ENCODE measurements at regions not wholly inside any gene's neighbourhood (a gene's known extent, or its start where the extent isn't known, plus 50 kb on each side); places are given as distances from the start of the nearest gene placed in this dataset.
"Not testable (repeated sequence)": the region's sequence is repeated elsewhere in the genome, so short reads cannot be mapped to it uniquely, and the experiment has no call there.

DNA sequence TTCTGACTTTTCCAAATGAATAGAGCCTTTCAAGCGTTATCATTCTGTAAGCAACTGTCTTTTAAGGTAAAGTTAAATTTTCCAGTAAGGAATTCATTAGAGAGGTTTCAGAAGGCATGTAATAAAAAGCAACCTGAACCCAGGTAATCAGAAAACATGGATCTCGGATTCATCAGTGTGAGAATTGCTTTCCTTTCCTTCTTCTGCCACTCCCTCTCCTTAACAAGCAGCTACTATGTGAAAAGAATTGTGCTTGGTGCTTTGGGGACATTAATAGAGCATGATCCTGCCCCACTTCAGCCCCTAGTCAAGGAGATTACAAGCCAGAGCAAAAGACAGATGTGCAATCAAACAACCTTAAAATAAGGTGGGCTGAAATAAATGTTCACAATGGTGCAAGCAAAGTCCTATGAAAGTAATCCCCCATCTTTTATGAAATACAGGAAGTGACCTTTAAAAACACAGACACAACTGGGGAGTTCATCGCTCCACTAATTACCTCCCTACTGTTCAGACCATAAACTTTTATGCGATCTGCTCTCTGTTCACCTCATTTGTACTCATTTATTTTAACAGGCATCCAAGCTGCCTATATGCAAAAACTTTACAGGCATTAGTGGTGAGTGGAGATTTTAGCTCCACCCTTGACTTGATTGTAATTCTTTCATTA is 122.9 kb upstream of the RASGEF1B start:
- no peaks in the 10 kb centered on the region for H3K27me3 ChIP-seq
- intact Hi-C loops (cut with DNase I), result no loop called here
- no peaks in the 10 kb centered on the region for H3K9me3 ChIP-seq
- no peak for DNase-seq
- no peak overlapping the region for H3K4me3 ChIP-seq
- no peak for ATAC-seq
- no peaks in the 10 kb centered on the region for H3K36me3 ChIP-seq
- H3K4me1 ChIP-seq, result no peaks in the 10 kb centered on the region
- TF ChIP-seq, protein P1, sequence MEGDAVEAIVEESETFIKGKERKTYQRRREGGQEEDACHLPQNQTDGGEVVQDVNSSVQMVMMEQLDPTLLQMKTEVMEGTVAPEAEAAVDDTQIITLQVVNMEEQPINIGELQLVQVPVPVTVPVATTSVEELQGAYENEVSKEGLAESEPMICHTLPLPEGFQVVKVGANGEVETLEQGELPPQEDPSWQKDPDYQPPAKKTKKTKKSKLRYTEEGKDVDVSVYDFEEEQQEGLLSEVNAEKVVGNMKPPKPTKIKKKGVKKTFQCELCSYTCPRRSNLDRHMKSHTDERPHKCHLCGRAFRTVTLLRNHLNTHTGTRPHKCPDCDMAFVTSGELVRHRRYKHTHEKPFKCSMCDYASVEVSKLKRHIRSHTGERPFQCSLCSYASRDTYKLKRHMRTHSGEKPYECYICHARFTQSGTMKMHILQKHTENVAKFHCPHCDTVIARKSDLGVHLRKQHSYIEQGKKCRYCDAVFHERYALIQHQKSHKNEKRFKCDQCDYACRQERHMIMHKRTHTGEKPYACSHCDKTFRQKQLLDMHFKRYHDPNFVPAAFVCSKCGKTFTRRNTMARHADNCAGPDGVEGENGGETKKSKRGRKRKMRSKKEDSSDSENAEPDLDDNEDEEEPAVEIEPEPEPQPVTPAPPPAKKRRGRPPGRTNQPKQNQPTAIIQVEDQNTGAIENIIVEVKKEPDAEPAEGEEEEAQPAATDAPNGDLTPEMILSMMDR (IDR thresholded peaks at IDR 0.05), result no peak
- H3K27ac ChIP-seq, result no peak overlapping the region

DNA sequence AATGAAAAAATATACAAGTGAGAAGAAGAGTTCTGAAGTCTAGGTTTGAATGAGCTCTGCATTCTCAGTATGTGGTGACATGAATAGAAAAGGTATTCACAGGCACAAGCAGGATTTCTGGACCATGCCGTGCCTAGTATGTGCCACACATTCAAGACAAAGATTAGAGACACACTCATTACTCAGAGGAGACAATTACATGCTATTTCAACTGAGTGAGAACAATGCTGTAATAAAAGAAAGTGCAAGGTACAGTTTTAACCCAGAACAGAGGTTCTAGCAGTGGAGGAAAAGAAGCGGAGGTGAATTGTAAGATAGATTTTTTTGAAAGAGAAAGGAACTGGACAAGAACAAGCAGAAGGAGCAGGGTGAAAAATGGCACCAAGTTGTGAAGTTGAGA is 121.0 kb upstream of the RASGEF1B start:
- TF ChIP-seq, protein P1 (IDR thresholded peaks at IDR 0.05), result no peak
- no peaks in the 10 kb centered on the region for H3K27me3 ChIP-seq
- DNase-seq, result no peak
- no peaks in the 10 kb centered on the region for H3K36me3 ChIP-seq
- H3K27ac ChIP-seq, result no peak overlapping the region
- no peaks in the 10 kb centered on the region for H3K9me3 ChIP-seq
- no peaks in the 10 kb centered on the region for H3K4me1 ChIP-seq
- no peak overlapping the region for H3K4me3 ChIP-seq
- intact Hi-C loops (cut with DNase I), result no loop called here
- no peak for ATAC-seq

DNA sequence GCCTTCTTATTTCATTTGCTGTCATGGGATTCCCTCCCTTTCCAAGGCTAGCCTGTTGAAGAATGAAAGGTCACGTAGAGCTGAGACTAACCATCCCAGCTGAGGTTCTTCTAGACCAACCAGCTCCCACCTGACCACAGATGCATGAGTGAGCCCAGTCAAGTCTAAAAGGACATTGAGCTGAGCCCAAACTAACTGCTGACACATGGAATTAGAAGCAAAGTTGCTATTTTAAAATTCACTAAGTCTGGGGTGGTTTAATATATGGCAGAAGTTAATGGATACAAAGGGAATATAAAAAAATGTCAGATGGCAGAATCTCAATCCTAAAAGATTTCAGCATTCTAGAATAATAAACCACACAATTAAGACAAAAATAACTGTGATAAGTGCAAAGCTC is 118.9 kb upstream of the RASGEF1B start:
- DNase-seq (no peak), ATAC-seq (no peak)
- Histone ChIP-seq H3K9me3 (no peaks in the 10 kb centered on the region), H3K4me1 (no peaks in the 10 kb centered on the region), H3K36me3 (no peaks in the 10 kb centered on the region), H3K27me3 (no peaks in the 10 kb centered on the region), H3K27ac (no peak overlapping the region), H3K4me3 (no peak overlapping the region)
- TF ChIP-seq, protein P1 (IDR thresholded peaks at IDR 0.05), result no peak
- intact Hi-C loops (cut with DNase I), result no loop called here

- TF ChIP-seq, protein P1 (IDR thresholded peaks at IDR 0.05), result no peak
- no peak for DNase-seq
- ATAC-seq, result no peak
Measured at GRCh38 chr4:81589262-81589661, 117.6 kb upstream of the RASGEF1B start.

GRCh38 chr4:81586706-81587105 is 115.0 kb upstream of the RASGEF1B start:
- Histone ChIP-seq H3K4me3 (no peak overlapping the region), H3K9me3 (no peaks in the 10 kb centered on the region), H3K27ac (no peak overlapping the region), H3K36me3 (no peaks in the 10 kb centered on the region), H3K4me1 (no peaks in the 10 kb centered on the region), H3K27me3 (no peaks in the 10 kb centered on the region)
- intact Hi-C loops (cut with DNase I), result no loop called here
- ATAC-seq, result no peak
- TF ChIP-seq, protein P1 (IDR thresholded peaks at IDR 0.05), result no peak
- no peak for DNase-seq

More at GRCh38 chr4:81589262-81589661, 117.6 kb upstream of the RASGEF1B start:
- intact Hi-C loops (cut with DNase I), result no loop called here
- H3K4me1 ChIP-seq, result no peaks in the 10 kb centered on the region
- H3K4me3 ChIP-seq, result no peak overlapping the region
- H3K27ac ChIP-seq, result no peak overlapping the region
- no peaks in the 10 kb centered on the region for H3K36me3 ChIP-seq
- H3K9me3 ChIP-seq, result no peaks in the 10 kb centered on the region
- no peaks in the 10 kb centered on the region for H3K27me3 ChIP-seq

DNA sequence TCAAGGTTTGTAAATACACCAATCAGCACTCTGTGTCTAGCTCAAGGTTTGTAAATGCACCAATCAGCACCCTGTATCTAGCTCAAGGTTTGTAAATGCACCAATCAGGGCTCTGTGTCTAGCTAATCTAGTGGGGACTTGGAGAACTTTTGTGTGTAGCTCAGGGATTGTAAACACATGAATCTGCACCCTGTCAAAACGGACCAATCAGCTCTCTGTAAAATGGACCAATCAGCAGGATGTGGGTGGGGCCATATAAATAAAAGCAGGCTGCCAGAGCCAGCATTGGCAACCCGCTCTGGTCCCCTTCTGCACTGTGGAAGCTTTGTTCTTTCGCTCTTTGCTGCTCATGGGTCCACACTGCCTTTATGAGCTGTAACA is 109.3 kb upstream of the RASGEF1B start:
- intact Hi-C loops (cut with DNase I); DNase-seq: not testable (repeated sequence)

More for the DNA sequence above, 109.3 kb upstream of the RASGEF1B start:
- H3K36me3 ChIP-seq, ATAC-seq, H3K4me3 ChIP-seq, H3K27me3 ChIP-seq, H3K4me1 ChIP-seq, H3K27ac ChIP-seq, H3K9me3 ChIP-seq: not testable (repeated sequence)
